ENCODE measurements at regions not wholly inside any gene's neighbourhood (a gene's known extent, or its start where the extent isn't known, plus 50 kb on each side); places are given as distances from the start of the nearest gene placed in this dataset.

DNA sequence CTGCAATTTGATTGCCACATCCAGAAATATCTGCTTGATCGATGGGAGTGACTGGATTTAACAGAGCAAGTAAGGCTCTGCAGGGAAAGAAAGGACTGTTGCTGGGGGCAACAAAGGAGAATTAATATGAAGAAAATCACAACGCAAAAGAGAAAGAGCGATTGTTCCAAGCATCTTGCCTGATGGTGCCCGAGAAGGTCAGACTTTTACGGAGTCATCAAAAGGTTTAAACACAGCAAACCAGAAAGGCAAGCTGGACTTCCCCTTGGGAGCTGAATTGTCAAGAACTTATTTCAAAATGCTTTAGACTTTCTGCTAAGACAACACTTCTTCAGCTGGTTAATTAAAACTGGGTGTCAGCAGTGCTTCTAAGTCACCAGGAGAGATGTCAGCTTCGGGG is 791.5 kb downstream of the MED13L start:
- H3K9ac ChIP-seq (ENCODE audit: low read length), result peak overlapping the region; percentile 47
- no peaks in the 10 kb centered on the region for H3K79me2 ChIP-seq (replicated peaks; ENCODE audit: insufficient read depth, low read length)
- H3K27me3 ChIP-seq (ENCODE audit: insufficient read depth, low read depth, low read length), result no peaks in the 10 kb centered on the region
- peak overlapping the region; percentile 38 for H3K4me2 ChIP-seq (ENCODE audit: low read length)
- no peaks in the 10 kb centered on the region for H3K36me3 ChIP-seq (ENCODE audit: insufficient read depth, low read length)
- no peaks in the 10 kb centered on the region for H3F3A ChIP-seq (ENCODE audit: insufficient read depth, low read length, poor library complexity, severe bottlenecking)
- H2AFZ ChIP-seq (ENCODE audit: low read depth, low read length), result peak overlapping the region; percentile 42
- peak overlapping the region; percentile 48 for H3K4me3 ChIP-seq (ENCODE audit: low read length)
- TF ChIP-seq EP300 (conservative IDR thresholded peaks at IDR 0.05; ENCODE audit: poor library complexity, severe bottlenecking) (peak; percentile 55), RAD21 (conservative IDR thresholded peaks at IDR 0.05) (no peak)
- H3K9me3 ChIP-seq (ENCODE audit: low read length), result no peaks in the 10 kb centered on the region
- H3K27ac ChIP-seq (ENCODE audit: low read length), result peak overlapping the region; percentile 82
- no peaks in the 10 kb centered on the region for H4K20me1 ChIP-seq (ENCODE audit: insufficient read depth)
- H3K9me2 ChIP-seq (ENCODE audit: insufficient read depth, low read length), result no peaks in the 10 kb centered on the region

- Histone ChIP-seq H3K9me3 (ENCODE audit: low read length) (no peaks in the 10 kb centered on the region), H3K79me2 (replicated peaks; ENCODE audit: insufficient read depth, low read length) (no peaks in the 10 kb centered on the region), H3F3A (ENCODE audit: insufficient read depth, low read length, poor library complexity, severe bottlenecking) (no peaks in the 10 kb centered on the region), H3K27me3 (ENCODE audit: insufficient read depth, low read depth, low read length) (no peaks in the 10 kb centered on the region), H3K4me2 (ENCODE audit: low read length) (peak overlapping the region; percentile 38), H3K9me2 (ENCODE audit: insufficient read depth, low read length) (no peaks in the 10 kb centered on the region), H2AFZ (ENCODE audit: low read depth, low read length) (no peak overlapping the region), H4K20me1 (ENCODE audit: insufficient read depth) (no peaks in the 10 kb centered on the region), H3K27ac (ENCODE audit: low read length) (peak overlapping the region; percentile 82), H3K4me3 (ENCODE audit: low read length) (peak overlapping the region; percentile 48), H3K9ac (ENCODE audit: low read length) (peak overlapping the region; percentile 11), H3K36me3 (ENCODE audit: insufficient read depth, low read length) (no peaks in the 10 kb centered on the region)
- no peak for TF ChIP-seq RAD21 (conservative IDR thresholded peaks at IDR 0.05)
- TF ChIP-seq POLR2AphosphoS5 (IDR thresholded peaks at IDR 0.05), result no peak
- TF ChIP-seq EZH2 (IDR thresholded peaks at IDR 0.05; ENCODE audit: borderline replicate concordance, insufficient read depth, low read length, poor library complexity, severe bottlenecking), result no peak
- TF ChIP-seq EP300 (conservative IDR thresholded peaks at IDR 0.05; ENCODE audit: poor library complexity, severe bottlenecking), result no peak
- no peak for TF ChIP-seq REST (IDR thresholded peaks at IDR 0.05; ENCODE audit: borderline replicate concordance)
- no peak for TF ChIP-seq MXI1 (conservative IDR thresholded peaks at IDR 0.05; ENCODE audit: poor library complexity, severe bottlenecking)
- no peak for TF ChIP-seq TAF1 (IDR thresholded peaks at IDR 0.05; ENCODE audit: low read depth)
- TF ChIP-seq SMC3 (conservative IDR thresholded peaks at IDR 0.05; ENCODE audit: poor library complexity), result no peak
- TF ChIP-seq CTCF (IDR thresholded peaks at IDR 0.05; ENCODE audit: poor library complexity, severe bottlenecking), result no peak
Observed at GRCh38 chr12:115485503-115485902, 792.0 kb downstream of the MED13L start.

DNA sequence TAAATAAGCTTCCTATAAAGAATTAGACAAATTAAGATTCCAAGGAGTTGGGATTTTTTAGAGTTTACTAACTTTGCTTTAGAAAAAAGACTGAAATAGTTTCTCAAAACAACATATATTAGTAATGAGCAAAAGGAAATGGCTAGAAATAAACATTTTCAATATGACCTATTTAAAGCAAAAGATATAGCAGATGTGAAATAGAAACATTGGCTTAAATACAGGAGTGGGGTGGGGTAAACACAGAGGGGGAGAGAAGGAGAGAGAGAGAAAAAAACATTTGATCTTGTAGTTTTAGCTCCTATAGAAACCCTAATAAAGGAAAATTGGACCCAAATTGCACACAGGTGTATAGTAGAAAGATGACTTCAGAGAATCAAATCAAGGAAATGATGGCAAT is 794.5 kb downstream of the MED13L start:
- H3K79me2 ChIP-seq (replicated peaks; ENCODE audit: insufficient read depth, low read length), result no peaks in the 10 kb centered on the region
- H3K27ac ChIP-seq (ENCODE audit: low read length), result no peak overlapping the region
- H2AFZ ChIP-seq (ENCODE audit: low read depth, low read length), result no peak overlapping the region
- TF ChIP-seq EP300 (conservative IDR thresholded peaks at IDR 0.05; ENCODE audit: poor library complexity, severe bottlenecking), result no peak
- TF ChIP-seq CTCF (IDR thresholded peaks at IDR 0.05; ENCODE audit: poor library complexity, severe bottlenecking), result no peak
- TF ChIP-seq REST (IDR thresholded peaks at IDR 0.05; ENCODE audit: borderline replicate concordance), result no peak
- TF ChIP-seq MXI1 (conservative IDR thresholded peaks at IDR 0.05; ENCODE audit: poor library complexity, severe bottlenecking), result no peak
- no peak overlapping the region for H3K4me2 ChIP-seq (ENCODE audit: low read length)
- H3K9me3 ChIP-seq (ENCODE audit: low read length), result no peaks in the 10 kb centered on the region
- no peaks in the 10 kb centered on the region for H3K27me3 ChIP-seq (ENCODE audit: insufficient read depth, low read depth, low read length)
- no peaks in the 10 kb centered on the region for H3K36me3 ChIP-seq (ENCODE audit: insufficient read depth, low read length)
- no peaks in the 10 kb centered on the region for H4K20me1 ChIP-seq (ENCODE audit: insufficient read depth)
- H3K9ac ChIP-seq (ENCODE audit: low read length), result no peak overlapping the region
- no peaks in the 10 kb centered on the region for H3K9me2 ChIP-seq (ENCODE audit: insufficient read depth, low read length)
- no peaks in the 10 kb centered on the region for H3F3A ChIP-seq (ENCODE audit: insufficient read depth, low read length, poor library complexity, severe bottlenecking)
- no peak overlapping the region for H3K4me3 ChIP-seq (ENCODE audit: low read length)
